DMS 273 (cell line): ENCODE measurements at regions not wholly inside any gene's neighbourhood (a gene's known extent, or its start where the extent isn't known, plus 50 kb on each side); places are given as distances from the start of the nearest gene placed in this dataset.
A peak's percentile ranks its signal among the peaks of the same experiment; 100 is the strongest.

Source experiments
- DNase-seq: peaks from one replicate; lab custom pipeline; 2025; ENCODE audit not compliant: unreplicated experiment; lab: John Stamatoyannopoulos, UW

DNA sequence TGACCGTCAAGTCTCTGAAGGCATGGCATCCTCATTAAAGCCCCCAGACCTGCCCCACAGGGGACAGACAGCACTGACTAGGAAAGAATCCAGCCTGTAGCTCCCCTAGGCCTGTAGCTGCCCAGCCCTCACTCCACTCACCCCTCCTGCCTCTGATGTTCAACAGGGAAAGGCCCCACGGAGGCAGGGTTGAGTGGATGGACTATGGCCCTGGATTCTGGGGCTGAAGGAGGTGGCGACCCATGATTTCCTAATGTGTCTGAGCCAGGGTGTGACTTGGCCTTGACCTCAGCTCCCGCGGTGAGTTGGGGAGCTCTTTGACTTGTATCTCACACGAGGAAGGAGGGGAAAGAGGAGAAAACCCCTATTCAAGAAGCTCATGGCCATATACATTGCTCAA is 238.5 kb upstream of the CSF3R start:
- no peak for DNase-seq

- no peak for DNase-seq
These were observed 234.7 kb upstream of the CSF3R start for GRCh38 chr1:36717431-36717830.

- DNase-seq: no peak
These were observed 233.1 kb upstream of the CSF3R start for GRCh38 chr1:36715797-36716196.

DNA sequence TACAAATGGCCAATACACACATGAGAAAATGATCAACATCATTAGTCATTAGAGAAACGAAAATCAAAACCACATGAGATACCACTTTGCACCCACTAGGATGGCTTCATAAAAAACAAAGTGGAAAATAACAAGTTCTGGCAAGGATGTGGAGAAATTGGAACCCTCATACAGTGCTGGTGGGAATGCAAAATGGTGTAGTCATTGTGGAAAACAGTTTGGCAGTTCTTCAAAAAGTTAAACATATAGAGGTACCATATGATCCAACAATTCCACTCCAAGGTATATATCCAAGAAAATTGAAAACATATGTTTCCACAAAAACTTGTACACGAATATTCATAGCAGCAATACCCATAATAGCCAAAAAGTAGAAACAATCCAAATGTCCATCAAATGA is 231.6 kb upstream of the CSF3R start:
- DNase-seq: no peak

DNA sequence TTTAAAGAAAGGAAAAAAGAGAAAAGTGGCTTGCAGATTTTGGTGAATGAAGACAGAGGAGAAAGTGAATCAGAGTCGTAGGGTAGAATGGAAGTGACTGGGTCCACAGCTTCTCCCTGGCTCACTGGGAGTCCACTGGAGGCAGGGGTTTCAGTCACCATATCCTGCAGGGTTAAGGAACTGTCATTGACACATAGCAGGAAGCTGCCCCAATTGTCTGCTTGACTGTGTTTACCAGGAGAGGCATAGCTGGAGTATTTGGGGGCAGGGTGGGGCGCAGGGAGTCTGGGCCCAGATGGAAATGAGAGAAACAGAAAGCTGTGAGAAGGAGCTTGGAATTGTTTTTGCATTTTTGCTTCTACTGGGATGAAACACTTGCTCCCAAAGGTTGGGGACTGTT is 228.8 kb upstream of the CSF3R start:
- no peak for DNase-seq

DNA sequence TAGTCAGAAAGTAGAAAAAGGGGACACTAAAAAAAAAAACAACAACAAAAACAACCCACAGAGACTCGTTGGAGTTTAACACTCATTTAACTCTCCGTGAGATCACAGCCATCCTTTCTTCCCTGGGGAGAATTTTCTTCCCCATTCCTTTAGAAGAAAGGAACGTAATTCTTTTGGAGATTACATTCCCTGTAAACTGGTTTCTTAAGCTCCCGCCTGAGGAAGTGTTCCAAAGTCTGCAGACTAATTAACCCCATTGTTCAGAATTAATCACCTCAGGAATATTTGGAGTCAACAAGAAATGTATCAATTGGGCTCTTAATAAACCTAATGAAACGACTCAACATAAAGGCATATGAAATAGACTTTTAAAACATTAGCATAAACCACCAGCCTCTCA is 228.2 kb upstream of the CSF3R start:
- DNase-seq: no peak

- DNase-seq: peak; percentile 78
These were observed 227.3 kb upstream of the CSF3R start for GRCh38 chr1:36709869-36710481.

DNA sequence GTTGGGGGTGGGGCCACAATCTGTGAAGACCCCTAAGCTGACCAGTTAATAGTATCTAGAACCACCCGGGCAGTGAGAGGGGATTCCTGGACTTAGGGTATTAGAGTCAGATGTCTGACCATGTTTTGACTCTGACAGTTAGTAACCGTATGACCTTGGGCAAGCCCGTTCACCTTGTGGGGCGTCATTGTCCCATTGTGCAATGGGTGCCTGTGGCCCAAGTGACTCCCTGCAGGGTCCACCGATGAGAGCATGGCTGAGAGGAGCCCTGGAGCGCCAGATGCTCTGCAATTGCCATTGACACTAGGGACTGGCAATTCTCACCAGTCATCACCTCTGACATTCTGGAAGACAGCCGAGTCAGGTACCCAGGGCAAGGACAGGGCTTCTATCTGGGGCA is 225.9 kb upstream of the CSF3R start:
- no peak for DNase-seq

GRCh38 chr1:36707221-36707620 is 224.5 kb upstream of the CSF3R start:
- no peak for DNase-seq

DNA sequence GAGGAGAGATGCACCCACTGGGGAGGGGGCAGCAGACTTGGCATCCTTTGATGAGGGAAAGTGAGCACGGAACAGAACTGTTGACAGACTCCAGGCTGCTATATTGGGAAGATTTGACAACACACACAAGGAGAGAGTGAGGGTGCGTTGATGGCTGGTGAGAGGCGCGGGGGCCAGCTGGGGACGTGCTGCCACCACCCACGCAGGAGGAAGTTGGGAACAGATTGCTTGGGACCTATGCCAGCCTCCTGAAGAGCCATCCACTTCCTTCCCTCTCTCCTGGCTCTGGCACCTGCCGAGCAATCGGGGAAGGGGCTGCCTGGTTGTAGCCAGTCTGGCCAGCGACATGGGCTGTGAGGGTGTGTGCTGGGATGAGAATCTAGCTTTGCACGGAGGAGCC is 223.7 kb upstream of the CSF3R start:
- DNase-seq: peak; percentile 85

- DNase-seq: peak; percentile 82
These were observed 222.9 kb upstream of the CSF3R start for GRCh38 chr1:36705629-36706028.

GRCh38 chr1:36703526-36704208 is 221.0 kb upstream of the CSF3R start:
- peak; percentile 91 for DNase-seq

DNA sequence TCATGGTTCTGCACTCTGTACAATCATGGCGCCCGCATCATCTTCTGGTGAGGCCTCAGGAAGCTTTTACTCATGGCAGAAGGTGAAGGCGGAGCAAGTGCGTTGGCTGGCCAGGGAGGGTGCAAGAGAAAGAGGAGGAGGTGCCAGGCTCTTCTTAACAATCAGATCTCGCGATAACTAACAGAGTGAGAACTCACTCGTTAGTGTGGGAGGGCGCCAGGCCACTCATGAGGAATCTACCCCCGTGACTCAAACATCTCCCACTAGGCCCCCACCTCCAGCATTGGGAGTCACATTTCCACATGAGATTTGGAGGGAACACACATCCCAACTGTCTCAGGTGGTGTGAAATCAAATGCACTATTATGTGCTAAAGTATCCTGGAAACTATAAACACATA is 220.2 kb upstream of the CSF3R start:
- DNase-seq: no peak

DNA sequence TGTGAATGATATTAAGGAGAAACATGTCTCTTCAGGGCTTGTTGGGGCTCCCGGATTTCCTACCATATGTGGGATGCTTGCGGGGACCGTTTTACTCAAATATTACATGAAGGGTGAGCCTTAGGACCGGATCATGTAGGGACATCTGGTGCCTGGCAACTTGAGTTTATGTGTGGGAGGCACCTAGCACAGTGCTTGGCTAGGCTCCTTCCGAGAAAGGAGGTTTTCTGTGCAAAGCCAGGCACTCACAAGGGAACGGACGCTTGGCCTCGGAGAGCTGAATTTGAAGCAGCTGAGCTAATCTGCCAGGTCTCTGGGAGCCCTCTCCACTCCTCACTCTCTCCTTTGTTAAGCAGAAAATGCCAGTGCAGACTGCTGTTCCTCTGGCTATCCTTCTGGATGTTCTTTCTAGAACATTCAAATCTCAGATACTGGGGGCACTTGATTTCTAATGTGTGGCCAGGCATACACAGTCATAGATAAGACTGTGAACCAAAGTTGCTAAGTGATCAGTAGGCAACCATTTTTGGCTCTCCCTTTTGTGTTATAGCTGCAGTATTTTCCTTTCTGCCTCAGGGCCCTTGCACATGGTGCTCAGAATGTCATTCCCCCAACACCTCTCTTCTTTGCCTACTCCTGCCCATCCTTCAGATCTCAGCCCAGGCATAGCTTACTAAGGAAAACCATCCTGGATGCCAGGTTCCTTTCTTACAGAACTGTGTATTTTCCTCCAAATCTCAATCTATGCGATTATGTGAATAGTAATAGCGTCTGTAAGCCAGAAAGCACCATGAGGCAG is 216.6 kb upstream of the CSF3R start:
- peak; percentile 80 for DNase-seq

- DNase-seq: no peak
These were observed 215.3 kb upstream of the CSF3R start for GRCh38 chr1:36697836-36698605.

- DNase-seq: peak; percentile 88
These were observed 213.7 kb upstream of the CSF3R start for GRCh38 chr1:36696261-36696940.

DNA sequence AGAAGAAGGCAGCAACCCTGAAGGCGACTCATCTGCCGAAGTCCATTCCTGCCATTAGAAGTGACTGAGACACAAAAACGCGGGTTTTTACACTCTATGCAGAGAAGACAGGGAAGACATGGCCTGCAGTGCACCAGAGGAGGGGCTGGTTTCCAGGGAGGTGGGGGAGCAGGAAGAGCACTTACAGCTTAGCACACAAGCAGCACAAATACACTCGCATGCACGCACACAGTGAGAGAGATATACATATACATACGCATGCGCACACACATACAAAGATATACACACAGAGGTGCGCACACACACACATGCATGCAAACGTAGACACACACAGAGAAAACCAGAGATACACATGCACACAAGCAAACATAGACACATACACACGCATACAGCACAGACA is 210.9 kb upstream of the CSF3R start:
- DNase-seq: no peak

DNA sequence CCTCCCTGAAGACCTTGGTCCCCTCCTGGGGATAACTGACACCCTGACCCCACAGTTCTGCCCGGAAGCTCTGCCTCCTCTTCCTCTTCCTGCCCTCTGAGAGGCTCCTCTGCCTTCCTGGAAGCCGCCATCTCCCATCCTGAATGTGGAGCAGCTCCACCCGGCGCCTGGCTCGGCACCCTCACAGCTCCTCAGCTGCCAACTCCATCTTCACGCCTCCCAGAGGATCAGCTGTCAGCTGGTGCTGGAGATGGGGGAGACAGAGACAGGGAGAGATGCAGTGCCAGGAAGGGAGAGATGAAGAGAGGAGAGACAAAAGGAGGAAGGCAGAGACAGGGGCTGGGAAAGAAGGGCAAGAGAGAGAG is 210.4 kb upstream of the CSF3R start:
- peak; percentile 18 for DNase-seq

GRCh38 chr1:36692465-36693160 is 209.9 kb upstream of the CSF3R start:
- no peak for DNase-seq

DNA sequence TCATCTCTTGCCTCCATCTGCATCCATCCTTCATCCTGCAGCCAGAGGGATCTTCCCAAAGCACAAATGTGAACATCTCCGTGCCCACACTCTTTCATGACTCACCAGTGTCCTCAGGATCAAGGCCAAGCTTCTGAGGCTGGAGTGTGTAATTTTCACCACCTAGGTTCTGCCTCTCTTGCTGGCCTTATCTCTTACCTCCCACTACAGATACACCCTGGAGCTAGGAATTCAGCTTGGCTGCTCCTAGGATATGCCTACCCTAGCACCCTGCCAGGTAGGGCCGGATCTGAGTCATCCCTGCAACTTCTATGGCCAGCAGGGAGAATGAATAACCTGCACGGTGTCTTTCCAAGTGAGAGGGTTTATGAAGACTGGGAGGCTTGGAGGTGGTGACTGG is 208.7 kb upstream of the CSF3R start:
- no peak for DNase-seq
